Kasumi-1 (cell line): ENCODE measurements at regions not wholly inside any gene's neighbourhood (a gene's known extent, or its start where the extent isn't known, plus 50 kb on each side); places are given as distances from the start of the nearest gene placed in this dataset.

Source experiments
- DNase-seq, 2 experiments: peaks; one replicate each; lab custom pipeline; 2025; lab: John Stamatoyannopoulos, UW

DNA sequence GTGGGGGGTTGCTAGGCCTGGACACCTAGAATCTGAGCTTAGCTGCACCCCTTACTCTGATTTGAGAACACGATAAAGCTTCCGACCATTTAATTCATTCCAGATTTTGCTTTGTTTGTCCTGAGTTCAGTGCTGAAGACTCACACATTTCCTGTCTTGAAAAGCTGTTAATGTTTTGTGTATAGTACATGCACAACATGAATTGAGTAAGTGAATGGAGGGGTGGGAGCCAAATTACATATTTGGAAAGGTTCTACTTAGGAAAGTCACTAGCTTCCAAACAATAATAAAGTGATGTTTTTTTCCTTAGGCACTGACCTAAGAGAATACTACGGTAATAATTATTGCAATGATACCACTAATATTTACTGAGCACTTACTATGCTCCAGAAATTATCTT is 955.2 kb upstream of the NR2F2 start:
- no peak for DNase-seq

DNA sequence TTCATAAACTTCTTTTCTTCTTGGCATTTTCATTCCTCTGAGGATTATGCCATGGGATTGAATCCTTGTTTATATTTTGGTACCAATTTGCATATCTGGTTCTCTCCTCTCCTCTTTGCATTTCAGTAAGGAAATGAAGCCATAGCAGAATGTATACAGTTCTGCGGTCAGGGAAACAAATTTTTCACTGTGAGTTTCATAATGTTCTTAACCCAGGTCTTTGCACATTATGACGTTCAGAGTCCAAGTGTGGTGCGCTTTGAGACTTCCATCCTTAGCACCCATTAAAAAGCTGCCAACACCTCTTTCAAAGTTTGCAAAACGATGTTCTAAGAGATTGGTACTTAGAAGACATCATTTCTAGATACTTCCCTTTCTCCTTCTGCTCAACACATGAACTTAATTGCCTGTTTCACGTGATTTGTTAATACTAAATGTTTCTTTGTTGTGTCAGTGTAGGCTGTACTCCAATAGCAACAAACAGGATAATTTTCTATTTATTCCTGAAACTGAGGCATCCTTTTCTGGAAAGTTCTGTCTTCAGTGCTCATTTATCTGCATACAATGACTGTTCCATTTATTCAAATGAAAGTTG is 953.1 kb upstream of the NR2F2 start:
- DNase-seq, result no peak

DNA sequence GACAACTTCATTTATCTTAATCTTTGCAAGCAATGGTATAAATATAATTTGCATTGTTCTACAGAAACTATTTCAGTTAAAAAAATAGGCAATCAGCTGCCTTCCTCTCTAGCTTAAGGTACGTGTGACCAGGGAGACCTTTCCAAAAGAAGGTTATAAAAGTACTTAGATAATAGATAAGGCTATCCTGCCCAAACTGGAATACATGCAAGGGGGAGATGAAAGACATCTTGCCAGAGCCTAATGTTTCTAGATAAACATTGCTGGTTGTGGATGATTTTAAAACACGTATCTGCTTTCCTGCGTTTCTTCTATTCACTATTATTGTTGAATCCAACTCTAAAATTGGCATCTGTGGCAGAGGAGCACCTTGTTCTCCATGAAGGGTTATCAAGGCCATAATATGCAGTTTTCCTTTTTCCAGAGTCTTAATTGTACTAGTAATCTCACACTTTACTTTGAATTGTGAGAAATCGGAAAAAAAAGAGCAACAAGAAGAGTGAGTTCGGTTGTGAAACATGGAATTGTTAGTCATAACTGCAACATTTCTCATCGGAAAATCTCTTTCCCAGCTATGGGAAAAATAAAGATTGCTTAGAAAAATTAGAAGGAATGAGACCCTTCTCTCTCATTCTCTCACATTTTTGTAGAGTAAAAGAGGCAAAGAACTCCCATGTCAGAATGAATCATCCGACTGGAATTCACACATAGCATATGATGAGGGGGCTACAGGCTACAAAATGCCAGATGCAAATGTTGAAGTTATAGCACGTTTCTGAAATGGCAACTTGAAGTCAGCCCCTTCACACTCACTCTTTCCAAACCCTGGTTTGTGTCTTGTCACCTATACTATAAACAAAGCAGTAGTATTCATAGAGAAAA is 936.1 kb upstream of the NR2F2 start:
- DNase-seq, result no peak

DNA sequence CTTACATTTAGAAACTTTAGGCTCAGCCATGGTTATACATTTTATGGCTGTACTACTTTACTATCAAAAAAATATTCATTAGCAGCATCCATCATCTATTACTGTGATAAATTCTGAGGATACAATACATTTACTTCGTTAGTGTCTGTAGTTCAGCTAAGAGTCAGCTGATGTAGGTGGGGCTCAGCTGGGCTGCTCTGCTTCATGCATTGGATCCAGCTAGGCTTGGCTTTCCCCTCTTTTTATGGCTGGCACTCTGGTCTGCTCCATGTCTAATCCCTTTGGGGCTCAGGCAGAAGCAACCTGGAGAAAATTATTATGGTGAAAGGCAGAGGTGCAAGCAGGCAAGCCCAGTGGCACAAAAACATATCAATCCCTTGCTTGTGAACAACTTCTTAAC is 930.1 kb upstream of the NR2F2 start:
- no peak for DNase-seq

DNA sequence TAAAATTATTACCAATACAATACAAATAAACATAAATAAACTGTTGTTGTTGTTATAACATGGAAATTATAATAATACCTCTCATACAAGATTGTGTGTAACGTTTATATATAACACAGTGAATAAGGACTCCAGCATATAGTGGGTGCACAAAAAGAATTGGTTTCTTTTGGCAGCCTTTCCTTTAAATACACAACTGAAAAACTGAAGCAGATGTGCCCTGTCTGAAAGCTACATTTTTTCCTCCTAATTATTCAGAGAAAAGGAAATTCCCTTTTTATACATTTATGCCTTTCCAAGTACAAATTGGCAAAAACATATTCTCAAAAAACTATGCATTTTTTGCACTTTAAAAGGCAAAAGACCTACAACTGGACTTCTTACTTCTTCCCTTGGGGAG is 928.9 kb upstream of the NR2F2 start:
- no peak for DNase-seq

DNA sequence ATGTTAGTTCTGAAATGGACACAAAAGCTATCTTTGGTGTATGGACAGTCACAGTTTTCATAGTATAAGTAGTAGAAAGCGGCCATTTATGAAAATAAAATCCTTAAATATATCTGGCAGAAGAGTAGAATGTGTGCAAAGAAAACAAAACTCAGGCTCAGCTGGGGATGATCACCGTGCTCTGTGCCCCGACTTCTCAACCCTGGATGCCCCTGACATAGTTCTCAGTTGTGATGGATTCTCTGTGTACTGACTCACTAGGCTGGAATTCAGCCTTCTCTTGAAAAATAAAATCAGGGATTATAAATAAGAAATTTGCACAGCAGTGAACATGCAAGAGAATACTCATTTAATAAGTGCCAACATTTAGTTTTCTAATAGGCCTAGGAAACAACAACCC is 925.1 kb upstream of the NR2F2 start:
- no peak for DNase-seq

DNA sequence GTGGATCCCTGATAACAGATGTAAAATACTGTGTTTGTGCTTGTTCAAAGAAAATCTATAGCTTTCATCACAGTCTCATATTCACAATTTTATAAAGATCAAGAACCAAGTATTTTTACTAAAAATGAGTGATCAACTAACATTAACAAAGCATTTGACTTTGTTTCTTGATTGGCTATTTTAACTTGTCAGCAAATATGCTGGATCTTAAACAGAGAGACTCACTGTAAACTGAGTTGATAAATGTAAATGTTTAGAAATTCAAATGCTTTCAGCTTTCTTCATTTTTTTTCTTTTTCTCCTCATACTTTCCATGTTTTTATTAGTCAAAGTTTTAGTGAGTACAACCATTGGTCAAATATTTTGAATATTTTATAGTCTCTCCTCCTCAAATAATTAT is 923.0 kb upstream of the NR2F2 start:
- no peak for DNase-seq

DNA sequence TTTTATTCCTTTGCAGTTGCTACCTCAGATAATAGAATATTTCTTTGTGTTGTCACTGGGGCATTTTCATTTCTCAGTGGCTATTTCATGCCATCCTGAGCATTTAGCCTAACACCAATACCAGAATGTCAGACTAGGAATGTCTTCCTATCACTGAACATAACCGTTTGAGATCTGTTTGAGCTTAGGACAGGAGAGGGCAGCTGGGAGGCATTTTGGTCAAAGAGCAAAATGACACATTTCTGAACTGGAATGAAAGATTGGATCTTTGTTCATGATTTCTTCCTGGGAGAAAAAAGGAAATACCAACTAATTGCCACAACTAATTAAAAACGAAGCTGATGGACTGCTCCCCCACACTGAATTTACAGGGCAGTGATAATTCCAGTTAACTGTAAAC is 921.3 kb upstream of the NR2F2 start:
- DNase-seq, result no peak

DNA sequence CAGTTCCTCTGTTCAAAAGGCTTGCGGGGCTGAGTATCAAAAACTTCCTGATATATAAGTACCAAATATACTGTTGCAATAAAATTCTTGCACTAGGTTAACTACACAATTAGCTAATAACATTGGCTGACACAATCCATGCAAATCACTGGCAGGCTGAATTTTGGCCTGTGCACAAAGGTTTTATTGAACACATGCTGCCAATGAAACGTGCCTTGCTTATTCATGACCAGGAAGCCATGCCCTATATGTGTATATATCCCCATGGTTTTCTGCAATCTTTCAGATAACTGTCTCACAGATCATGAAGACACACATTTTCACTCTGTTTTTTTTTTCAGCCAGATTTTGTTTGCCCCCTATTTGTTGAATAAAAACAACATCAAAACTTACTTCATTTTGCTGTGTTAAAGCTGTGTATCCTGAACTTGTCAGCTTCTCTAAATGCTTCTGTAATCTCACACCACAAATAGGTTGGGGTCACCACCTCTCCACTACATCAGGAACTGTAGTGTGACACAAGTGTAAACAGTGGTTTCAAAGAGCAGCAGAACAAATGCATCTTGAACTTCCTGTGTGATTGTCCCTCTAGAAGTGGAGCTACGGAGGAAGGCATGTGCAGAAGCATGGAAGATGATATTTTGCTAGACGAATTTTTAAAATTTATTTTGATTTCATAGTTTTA is 920.7 kb upstream of the NR2F2 start:
- DNase-seq, result no peak

DNA sequence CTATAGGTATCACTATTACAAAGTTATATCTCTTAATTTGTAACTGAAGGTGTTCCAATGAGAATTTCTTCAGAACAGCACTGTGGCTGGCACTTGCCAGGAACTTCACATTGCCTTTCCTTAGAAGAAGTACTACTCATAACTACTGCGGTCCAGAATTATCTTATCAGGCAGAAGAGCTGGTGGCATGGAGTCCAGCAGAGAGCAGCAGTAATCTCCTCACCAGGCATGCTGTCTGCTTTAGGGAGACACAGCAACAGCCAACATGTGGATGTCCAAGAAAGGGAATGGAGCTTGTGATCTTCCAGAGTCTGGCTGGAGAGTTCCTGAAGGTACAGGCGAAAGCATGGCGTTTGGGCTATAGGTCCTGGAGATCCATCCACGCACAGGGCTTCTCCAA is 919.7 kb upstream of the NR2F2 start:
- DNase-seq, result no peak

DNA sequence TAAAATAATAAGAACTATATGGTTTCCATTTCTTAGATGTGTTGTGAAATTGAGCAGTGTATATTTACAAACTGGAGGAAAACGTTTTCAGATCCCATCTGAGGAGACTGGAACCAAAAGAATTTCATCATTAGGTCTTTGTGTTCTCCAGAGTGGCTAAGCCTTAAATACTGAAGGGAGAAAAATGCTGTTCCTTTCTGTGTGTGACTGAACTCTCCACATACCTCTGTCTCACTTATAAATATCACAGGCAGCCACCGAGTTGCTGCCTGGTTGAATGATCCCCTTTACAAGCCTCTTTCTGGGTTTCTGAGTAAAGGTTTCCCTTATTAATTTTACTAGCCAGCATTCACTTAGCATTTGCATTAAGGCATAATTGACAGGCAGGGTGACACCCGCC is 913.9 kb upstream of the NR2F2 start:
- no peak for DNase-seq

DNA sequence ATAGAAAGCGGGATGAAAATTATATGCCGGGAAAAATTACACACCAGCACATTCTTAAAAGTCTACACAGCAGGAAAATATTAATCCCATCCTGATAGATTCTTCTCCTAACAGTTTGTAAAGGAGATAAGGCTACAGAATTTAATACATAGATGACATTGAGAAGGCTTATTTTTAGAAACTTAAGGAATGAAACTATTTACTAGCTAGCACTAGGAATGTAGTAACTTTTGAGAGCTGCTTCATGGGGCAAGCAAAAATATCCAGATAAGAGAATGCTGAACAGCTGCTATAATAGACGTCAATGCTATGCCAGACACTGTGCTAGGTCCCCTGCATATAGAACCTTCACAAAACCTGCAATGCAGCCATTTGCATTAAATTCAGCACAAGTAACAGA is 912.7 kb upstream of the NR2F2 start:
- DNase-seq, result no peak

DNA sequence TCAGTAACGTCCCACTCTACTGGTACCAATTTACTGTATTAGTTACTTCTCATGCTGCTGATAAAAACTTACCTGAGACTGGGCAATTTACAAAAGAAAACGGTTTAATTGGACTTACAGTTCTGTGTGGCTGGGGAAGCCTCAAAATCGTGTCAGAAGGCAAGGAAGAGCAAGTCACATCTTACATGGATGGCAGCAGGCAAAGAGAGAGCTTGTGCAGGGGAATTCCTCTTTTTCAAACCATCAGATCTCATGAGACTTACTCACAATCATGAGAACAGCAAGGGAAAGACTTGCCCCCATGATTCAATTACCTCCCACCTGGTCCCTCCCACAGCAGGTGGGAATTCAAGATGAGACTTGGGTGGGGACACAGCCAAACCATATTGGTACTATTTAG is 908.2 kb upstream of the NR2F2 start:
- DNase-seq, result no peak

DNA sequence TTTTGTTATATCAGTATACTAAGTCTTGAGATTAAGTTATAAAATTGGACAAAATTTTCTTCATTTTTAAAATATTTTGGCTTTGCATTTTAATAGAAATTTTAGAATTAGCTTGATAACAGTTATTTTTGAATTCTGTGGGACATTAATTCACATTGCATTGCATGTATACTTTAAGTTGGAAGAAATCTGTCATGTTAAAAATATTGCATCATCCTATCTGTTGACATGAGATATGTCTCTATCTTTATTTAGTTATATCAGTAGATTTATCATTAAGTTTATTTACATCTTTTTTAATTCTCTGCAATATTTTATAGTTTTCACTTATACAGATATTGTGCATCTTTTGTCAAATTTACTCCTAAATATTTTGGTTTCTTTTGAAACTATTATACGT is 904.6 kb upstream of the NR2F2 start:
- no peak for DNase-seq

DNA sequence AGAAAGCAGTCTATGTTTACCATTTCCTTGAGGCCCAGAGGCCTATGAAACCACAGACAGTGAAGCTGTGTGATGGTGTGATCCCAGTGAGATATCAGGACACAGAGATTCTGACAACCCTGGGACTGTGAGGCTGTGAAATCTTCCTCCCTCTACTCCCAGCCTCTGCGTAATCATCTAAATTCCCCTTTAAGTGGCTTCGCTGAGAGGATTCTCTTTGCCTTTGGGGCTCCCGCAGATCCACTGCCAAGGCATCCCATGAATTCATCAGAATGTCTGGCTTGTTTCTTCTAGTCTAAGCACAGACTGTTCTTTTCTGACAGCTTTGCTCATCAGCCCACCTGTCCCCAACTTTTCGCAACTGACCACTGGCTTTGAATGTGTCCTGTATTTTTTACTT is 901.2 kb upstream of the NR2F2 start:
- no peak for DNase-seq

DNA sequence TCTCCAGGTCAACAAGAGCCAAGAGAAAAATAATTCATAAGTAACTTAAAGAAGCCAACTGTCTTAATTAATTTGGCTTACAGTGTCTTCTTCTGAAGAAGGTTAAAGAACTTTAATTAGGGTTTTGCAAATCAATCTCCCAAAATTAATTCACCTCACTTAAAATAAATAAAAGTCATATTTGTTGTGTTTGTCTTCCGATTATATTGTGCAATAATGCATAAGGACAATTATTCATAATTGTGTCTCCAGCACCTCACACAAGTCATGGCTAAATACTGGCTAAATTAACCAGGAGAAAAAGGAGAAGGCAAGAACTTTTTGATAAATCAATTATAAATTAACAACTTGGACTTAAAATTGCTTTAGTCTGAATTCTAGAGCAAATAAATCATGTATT is 899.0 kb upstream of the NR2F2 start:
- DNase-seq, result no peak

DNA sequence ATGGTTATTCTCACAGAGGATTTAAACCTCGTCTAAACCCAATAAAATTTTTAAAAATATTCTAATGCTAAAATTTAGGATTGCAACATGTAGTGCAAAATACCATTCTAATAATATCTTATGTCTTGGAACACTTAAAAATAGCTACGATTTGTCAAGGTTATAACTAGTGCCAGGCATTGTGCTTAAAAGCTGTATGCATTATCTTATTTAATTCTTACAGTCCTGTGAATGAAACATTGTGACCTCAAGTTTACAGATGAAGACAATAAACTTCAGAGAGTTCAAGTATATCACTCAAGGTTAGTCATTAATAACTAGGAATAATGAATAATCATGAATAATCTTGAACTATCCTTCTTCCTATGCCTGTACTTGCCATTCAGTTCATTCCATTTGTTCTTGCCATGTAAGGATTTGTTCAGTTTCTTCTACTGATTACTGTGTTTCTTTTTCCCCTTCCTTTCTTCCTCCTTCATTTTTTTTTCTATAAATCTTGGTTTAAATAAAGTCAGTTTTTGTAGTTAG is 897.6 kb upstream of the NR2F2 start:
- no peak for DNase-seq

DNA sequence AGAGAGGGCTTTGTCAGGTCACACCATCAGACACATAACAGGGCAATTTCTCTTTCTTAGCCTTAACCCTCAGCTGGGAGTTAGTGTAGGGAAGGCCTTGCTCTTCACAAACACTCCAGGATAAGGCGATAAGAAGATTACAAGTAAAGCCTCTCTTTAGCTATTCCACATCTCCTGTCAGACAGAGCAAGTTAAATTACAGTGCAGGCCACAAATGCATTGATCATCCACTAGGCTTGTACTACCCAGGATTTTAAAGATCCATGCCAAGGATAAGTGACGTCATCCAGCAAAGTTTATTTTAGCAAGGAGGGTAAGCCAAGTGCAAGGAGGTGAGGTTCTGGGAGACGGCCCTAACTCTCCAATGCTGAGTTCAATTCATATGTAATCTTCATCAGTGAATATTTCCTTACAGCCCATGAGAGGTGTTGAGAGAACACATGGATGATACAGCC is 890.6 kb upstream of the NR2F2 start:
- DNase-seq, result no peak

DNA sequence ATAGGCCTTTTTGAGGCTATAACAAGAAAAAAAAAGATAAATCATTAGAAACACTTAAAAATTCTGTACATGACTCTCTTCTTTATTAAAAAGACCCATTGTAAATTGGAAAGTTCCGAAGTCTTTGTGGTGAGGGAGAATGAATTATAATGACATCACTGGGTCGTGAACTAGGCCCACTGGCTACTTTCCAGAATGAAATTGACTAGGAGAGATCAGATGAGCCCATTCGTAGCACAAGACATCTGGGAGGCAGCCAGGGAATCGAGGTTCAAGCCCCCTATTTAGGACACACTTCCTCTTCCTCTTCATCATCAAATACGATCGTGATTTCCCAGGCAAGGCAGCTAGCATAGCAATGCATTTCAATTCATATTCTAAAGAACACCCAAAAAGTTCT is 889.8 kb upstream of the NR2F2 start:
- DNase-seq, result no peak

DNA sequence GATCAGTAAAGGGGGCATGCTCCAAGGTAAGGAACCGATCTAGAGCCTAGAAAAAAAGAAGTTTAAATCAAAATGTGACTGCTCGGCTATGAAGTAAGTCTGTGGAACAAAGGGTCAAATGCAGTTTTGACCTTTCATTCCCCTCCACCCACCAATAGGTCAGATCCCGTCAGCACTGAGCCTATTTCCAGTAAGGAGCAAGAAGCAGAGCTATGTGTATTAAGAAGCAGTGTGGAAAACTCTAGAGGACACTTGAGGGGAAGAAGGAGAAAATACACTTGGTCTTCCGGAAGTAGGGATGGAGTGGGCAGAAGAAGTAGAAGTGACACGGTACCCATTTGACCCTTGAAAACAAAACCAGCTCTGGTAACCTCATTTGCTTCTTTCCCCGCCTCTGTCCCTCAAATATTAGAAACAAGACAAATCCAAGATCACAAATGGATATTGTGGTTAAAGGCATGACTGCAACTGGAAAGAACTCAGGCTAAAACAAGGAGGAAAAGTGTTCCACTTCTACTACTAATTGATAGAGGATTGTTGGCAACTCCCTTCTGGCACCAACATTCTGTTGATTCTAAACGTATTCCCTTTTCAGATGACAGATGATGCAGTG is 888.3 kb upstream of the NR2F2 start:
- DNase-seq, result no peak

DNA sequence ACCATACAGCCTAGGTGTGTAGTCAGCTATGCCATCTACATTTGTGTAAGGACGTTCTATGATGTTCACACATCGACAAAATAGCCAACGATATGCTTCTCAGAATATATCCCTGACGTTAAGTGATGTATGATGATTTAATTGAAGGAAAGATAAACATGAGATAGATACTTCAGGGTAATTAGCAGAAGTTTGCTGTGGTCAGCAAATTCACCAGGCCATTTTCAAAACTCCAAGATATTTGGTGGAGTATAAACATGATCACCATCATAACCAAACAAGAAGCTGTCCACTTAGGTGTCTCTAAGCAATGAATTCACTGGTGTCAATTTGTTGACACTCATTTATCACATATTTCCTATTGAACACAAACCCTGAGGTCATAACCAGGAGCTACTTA is 885.6 kb upstream of the NR2F2 start:
- DNase-seq, result no peak

DNA sequence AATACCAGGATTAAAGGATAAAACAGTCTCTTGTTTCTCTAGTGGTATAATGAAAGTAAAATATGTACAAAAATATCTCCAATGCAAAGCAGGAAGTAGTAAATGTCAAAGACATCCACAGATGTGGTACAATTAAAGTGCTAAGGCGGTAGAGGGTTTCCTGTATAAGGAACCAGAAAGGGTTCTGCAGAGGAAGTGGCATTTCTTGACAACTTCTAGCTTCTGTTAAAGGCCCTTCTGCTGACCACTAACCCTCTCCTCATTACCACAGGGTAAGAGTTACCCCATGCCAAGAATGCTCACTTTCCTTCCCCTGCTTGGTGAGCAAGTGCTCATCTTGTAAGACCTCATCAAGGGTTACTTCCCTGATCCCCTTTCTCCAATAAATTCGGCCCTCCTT is 883.6 kb upstream of the NR2F2 start:
- peak; percentile 96 to 99 for DNase-seq

DNA sequence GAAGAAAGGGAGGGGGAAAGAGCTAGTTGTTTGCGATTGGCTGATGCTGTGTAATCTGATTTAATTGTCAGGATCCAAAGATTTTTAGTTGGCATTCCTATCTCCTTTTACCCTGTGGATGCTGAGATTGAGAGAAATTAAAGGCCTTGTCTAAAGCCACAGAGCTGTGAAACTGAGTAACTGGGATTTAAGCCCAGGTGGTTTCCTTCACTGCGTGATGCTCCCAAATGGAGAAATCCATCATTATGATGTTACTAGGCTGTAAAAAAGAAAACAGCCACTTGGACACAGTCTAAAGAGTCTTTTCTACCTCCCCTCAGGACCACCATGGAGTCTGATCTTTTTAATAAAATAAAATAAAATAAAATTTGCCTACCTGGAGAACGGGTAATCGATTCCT is 883.0 kb upstream of the NR2F2 start:
- no peak for DNase-seq
